ENCODE measurements at regions not wholly inside any gene's neighbourhood (a gene's known extent, or its start where the extent isn't known, plus 50 kb on each side); places are given as distances from the start of the nearest gene placed in this dataset.

DNA sequence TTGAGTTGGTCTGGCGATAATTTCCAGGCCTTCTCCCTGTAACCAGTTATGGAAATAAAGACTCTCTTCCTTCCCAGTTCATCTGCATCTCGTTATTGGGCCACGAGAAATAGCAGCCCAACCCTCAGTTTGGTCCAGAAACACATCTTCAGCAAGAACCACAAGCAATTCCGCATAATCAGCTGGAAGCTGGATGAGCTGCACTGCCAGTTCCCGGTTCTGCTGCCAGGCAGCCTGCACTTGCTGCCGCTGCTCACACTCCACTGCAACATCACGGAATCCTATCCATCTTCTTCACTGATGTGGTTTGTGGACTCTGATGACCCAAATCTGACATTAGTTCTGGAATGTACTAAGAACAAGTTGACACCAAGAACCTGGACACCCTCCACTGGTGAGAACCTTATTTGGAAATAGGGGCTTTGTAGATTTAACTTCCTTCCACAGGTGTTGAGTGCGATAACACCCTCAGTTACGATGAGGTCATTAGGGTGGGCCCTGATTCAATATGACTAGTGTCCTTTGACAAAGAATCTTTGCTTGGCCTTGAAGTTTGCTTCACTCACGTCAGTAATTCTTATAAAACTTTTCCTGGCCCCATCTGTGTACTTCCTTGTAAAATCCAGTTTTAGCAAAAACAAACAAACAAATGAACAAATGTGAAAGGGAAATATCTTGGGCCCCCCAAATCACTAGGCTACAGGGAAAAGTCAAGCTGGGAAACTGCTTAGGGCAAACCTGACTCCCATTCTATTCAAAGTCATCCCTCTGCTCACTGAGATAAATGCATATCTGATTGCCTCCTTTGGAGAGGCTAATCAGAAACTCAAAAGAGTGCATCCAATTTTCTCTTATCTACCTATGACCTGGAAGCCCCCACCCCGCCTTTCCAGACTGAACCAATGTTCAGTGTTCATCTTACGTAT is 221.9 kb upstream of the PROK2 start:
- TF ChIP-seq, protein P1, sequence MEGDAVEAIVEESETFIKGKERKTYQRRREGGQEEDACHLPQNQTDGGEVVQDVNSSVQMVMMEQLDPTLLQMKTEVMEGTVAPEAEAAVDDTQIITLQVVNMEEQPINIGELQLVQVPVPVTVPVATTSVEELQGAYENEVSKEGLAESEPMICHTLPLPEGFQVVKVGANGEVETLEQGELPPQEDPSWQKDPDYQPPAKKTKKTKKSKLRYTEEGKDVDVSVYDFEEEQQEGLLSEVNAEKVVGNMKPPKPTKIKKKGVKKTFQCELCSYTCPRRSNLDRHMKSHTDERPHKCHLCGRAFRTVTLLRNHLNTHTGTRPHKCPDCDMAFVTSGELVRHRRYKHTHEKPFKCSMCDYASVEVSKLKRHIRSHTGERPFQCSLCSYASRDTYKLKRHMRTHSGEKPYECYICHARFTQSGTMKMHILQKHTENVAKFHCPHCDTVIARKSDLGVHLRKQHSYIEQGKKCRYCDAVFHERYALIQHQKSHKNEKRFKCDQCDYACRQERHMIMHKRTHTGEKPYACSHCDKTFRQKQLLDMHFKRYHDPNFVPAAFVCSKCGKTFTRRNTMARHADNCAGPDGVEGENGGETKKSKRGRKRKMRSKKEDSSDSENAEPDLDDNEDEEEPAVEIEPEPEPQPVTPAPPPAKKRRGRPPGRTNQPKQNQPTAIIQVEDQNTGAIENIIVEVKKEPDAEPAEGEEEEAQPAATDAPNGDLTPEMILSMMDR (IDR thresholded peaks at IDR 0.05): no peak
- no peak for TF ChIP-seq POLR2A (IDR thresholded peaks at IDR 0.05)

All from right lobe of liver (tissue), 4 donors.